IPS-NIHi7 (cell line): ENCODE measurements at regions not wholly inside any gene's neighbourhood (a gene's known extent, or its start where the extent isn't known, plus 50 kb on each side); places are given as distances from the start of the nearest gene placed in this dataset.
A peak's percentile ranks its signal among the peaks of the same experiment; 100 is the strongest.
"Not testable (repeated sequence)": the region's sequence is repeated elsewhere in the genome, so short reads cannot be mapped to it uniquely, and the experiment has no call there.

Source experiments
- DNase-seq: peaks from one replicate; pipeline ENCODE4 v3.0.0; 2012; ENCODE audit warnings: mixed read lengths; ENCODE audit errors: extremely low spot score

- DNase-seq: not testable (repeated sequence)
Observed at GRCh38 chr2:37806004-37806403, 119.1 kb upstream of the RMDN2 start.

- peak; percentile 30 for DNase-seq
Observed at GRCh38 chr2:37809525-37809924, 115.6 kb upstream of the RMDN2 start.

GRCh38 chr2:37809931-37810570, 115.0 kb upstream of the RMDN2 start:
- no peak for DNase-seq

GRCh38 chr2:37812414-37812813, 112.7 kb upstream of the RMDN2 start:
- DNase-seq: no peak

GRCh38 chr2:37812941-37813730, 112.0 kb upstream of the RMDN2 start:
- no peak for DNase-seq

- no peak for DNase-seq
Observed at GRCh38 chr2:37816036-37816435, 109.1 kb upstream of the RMDN2 start.

GRCh38 chr2:37816686-37817085, 108.4 kb upstream of the RMDN2 start:
- no peak for DNase-seq

- DNase-seq: no peak
Observed at GRCh38 chr2:37819186-37819585, 105.9 kb upstream of the RMDN2 start.

GRCh38 chr2:37820471-37820986, 104.6 kb upstream of the RMDN2 start:
- DNase-seq: no peak

- no peak for DNase-seq
Observed at GRCh38 chr2:37825586-37825985, 99.5 kb upstream of the RMDN2 start.

- DNase-seq: no peak
Observed at GRCh38 chr2:37826611-37827010, 98.5 kb upstream of the RMDN2 start.

GRCh38 chr2:37827455-37827854, 97.6 kb upstream of the RMDN2 start:
- DNase-seq: no peak

- DNase-seq: no peak
Observed at GRCh38 chr2:37827911-37828511, 97.1 kb upstream of the RMDN2 start.

- DNase-seq: no peak
Observed at GRCh38 chr2:37829202-37829601, 95.9 kb upstream of the RMDN2 start.

GRCh38 chr2:37829616-37830395, 95.3 kb upstream of the RMDN2 start:
- DNase-seq: no peak

- no peak for DNase-seq
Observed at GRCh38 chr2:37830636-37831035, 94.5 kb upstream of the RMDN2 start.

GRCh38 chr2:37831081-37831780, 93.9 kb upstream of the RMDN2 start:
- DNase-seq: no peak

GRCh38 chr2:37832590-37833197, 92.4 kb upstream of the RMDN2 start:
- DNase-seq: peak; percentile 79

- no peak for DNase-seq
Observed at GRCh38 chr2:37833423-37833822, 91.7 kb upstream of the RMDN2 start.

- no peak for DNase-seq
Observed at GRCh38 chr2:37836270-37836669, 88.8 kb upstream of the RMDN2 start.

- no peak for DNase-seq
Observed at GRCh38 chr2:37836711-37837110, 88.4 kb upstream of the RMDN2 start.
